HG02884 (cell line): ENCODE measurements at regions not wholly inside any gene's neighbourhood (a gene's known extent, or its start where the extent isn't known, plus 50 kb on each side); places are given as distances from the start of the nearest gene placed in this dataset.

Source experiments
- ATAC-seq: cut with Tn5 transposase; IDR thresholded peaks from one replicate; pipeline ENCODE4 v1.9.1; 2021; ENCODE audit warnings: mild to moderate bottlenecking, moderate library complexity; ENCODE audit not compliant: unreplicated experiment

GRCh38 chr2:193348055-193348454, 1153.3 kb upstream of the TMEFF2 start:
- no peak for ATAC-seq

GRCh38 chr2:193336781-193337180, 1142.0 kb upstream of the TMEFF2 start:
- no peak for ATAC-seq

GRCh38 chr2:193334401-193334800, 1139.7 kb upstream of the TMEFF2 start:
- no peak for ATAC-seq

GRCh38 chr2:193333539-193333938, 1138.8 kb upstream of the TMEFF2 start:
- ATAC-seq = no peak

- no peak for ATAC-seq
Measured at GRCh38 chr2:193332941-193333340, 1138.2 kb upstream of the TMEFF2 start.

- no peak for ATAC-seq
Measured at GRCh38 chr2:193331676-193332075, 1136.9 kb upstream of the TMEFF2 start.

- ATAC-seq = no peak
Measured at GRCh38 chr2:193326296-193326695, 1131.6 kb upstream of the TMEFF2 start.

GRCh38 chr2:193315428-193316091, 1120.8 kb upstream of the TMEFF2 start:
- ATAC-seq = no peak

- no peak for ATAC-seq
Measured at GRCh38 chr2:193303464-193303863, 1108.7 kb upstream of the TMEFF2 start.

GRCh38 chr2:193294371-193294770, 1099.6 kb upstream of the TMEFF2 start:
- ATAC-seq = no peak

- ATAC-seq = no peak
Measured at GRCh38 chr2:193279361-193279760, 1084.6 kb upstream of the TMEFF2 start.

- no peak for ATAC-seq
Measured at GRCh38 chr2:193276988-193277387, 1082.3 kb upstream of the TMEFF2 start.

- ATAC-seq = no peak
Measured at GRCh38 chr2:193276560-193276959, 1081.8 kb upstream of the TMEFF2 start.

GRCh38 chr2:193276069-193276468, 1081.3 kb upstream of the TMEFF2 start:
- ATAC-seq = no peak

GRCh38 chr2:193272011-193272410, 1077.3 kb upstream of the TMEFF2 start:
- no peak for ATAC-seq

- ATAC-seq = no peak
Measured at GRCh38 chr2:193270816-193271215, 1076.1 kb upstream of the TMEFF2 start.

- no peak for ATAC-seq
Measured at GRCh38 chr2:193267496-193268002, 1072.8 kb upstream of the TMEFF2 start.

GRCh38 chr2:193253014-193253530, 1058.3 kb upstream of the TMEFF2 start:
- no peak for ATAC-seq

GRCh38 chr2:193251909-193252308, 1057.2 kb upstream of the TMEFF2 start:
- no peak for ATAC-seq

GRCh38 chr2:193250389-193250788, 1055.7 kb upstream of the TMEFF2 start:
- no peak for ATAC-seq

GRCh38 chr2:193240752-193241151, 1046.0 kb upstream of the TMEFF2 start:
- peak; percentile 53 for ATAC-seq

GRCh38 chr2:193231634-193232033, 1036.9 kb upstream of the TMEFF2 start:
- no peak for ATAC-seq

- ATAC-seq = no peak
Measured at GRCh38 chr2:193228276-193228675, 1033.5 kb upstream of the TMEFF2 start.
